ENCODE measurements at regions not wholly inside any gene's neighbourhood (a gene's known extent, or its start where the extent isn't known, plus 50 kb on each side); places are given as distances from the start of the nearest gene placed in this dataset.

DNA sequence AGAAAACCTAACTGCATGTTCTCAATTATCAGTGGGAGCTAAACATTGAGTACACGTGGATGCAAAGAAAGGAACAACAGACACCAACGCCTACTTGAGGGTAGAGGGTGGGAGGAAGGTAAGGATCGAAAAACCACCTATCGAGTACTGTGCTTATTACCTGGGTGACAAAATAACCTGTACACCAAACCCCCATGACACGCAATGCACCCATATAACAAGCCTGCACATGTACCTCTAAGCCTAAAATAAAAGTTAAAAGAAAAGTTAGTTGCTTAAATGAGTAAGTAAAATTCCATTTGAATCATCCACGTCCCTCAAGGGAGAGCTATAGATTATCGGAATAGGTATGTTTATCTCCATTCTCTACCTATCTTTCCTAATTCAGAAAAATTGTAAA lies 210.2 kb upstream of the ADCY2 start:
- DNase-seq: no peak
- no peaks in the 10 kb centered on the region for H3K27me3 ChIP-seq
- WGBS, 2 donors: 81 to 85% methylated on average over 7 of the region's 7 CpGs
- TF ChIP-seq, protein P1, sequence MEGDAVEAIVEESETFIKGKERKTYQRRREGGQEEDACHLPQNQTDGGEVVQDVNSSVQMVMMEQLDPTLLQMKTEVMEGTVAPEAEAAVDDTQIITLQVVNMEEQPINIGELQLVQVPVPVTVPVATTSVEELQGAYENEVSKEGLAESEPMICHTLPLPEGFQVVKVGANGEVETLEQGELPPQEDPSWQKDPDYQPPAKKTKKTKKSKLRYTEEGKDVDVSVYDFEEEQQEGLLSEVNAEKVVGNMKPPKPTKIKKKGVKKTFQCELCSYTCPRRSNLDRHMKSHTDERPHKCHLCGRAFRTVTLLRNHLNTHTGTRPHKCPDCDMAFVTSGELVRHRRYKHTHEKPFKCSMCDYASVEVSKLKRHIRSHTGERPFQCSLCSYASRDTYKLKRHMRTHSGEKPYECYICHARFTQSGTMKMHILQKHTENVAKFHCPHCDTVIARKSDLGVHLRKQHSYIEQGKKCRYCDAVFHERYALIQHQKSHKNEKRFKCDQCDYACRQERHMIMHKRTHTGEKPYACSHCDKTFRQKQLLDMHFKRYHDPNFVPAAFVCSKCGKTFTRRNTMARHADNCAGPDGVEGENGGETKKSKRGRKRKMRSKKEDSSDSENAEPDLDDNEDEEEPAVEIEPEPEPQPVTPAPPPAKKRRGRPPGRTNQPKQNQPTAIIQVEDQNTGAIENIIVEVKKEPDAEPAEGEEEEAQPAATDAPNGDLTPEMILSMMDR (IDR thresholded peaks at IDR 0.05): no peak
- no peak overlapping the region for H3K27ac ChIP-seq
- no peak overlapping the region for H3K4me3 ChIP-seq (replicated peaks in 1 of 3)
- no peaks in the 10 kb centered on the region for H3K4me1 ChIP-seq
- H3K36me3 ChIP-seq: no peaks in the 10 kb centered on the region
- no peaks in the 10 kb centered on the region for H3K9me3 ChIP-seq
- intact Hi-C loops (cut with DNase I): no loop called here

- WGBS, 2 donors: 80 to 84% methylated on average over 3 of the region's 3 CpGs
- no peak for DNase-seq
- intact Hi-C loops (cut with DNase I): no loop called here
- Histone ChIP-seq H3K9me3 (no peaks in the 10 kb centered on the region), H3K4me3 (replicated peaks in 1 of 3) (no peak overlapping the region), H3K27ac (no peak overlapping the region), H3K27me3 (no peaks in the 10 kb centered on the region), H3K36me3 (no peaks in the 10 kb centered on the region), H3K4me1 (no peaks in the 10 kb centered on the region)
- TF ChIP-seq, protein P1 (IDR thresholded peaks at IDR 0.05): no peak
- TF ChIP-seq POLR2A (IDR thresholded peaks at IDR 0.05): no peak
Measured at GRCh38 chr5:7186818-7187217, 209.1 kb upstream of the ADCY2 start.

DNA sequence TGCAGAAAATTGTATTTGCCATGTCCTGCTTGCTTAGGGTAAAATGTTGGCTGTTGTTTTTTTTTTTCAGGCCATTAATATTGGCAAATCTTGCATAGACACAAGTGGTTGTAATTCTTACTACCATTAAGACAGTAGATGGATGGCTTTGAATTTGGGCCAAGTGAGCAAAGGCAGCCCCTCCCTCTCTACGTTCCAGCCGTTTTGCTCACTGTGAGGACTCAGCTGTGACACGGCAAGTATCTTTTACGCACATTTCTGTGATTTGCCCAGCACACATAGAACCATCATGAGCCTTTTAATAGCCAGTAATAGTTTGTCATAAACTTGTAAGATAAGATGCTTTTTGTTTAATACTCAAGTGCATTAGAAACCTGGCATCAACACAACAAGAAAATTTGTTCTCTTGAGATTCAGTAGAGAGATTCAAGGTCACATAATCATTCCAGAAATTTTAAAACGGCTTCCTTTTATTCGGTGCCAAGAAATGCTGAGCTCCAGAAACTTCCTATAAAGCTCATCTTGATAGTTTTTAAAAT lies 205.2 kb upstream of the ADCY2 start:
- TF ChIP-seq POLR2A (IDR thresholded peaks at IDR 0.05): no peak
- 46 to 54% methylated on average over 6 of the region's 6 CpGs for WGBS, 2 donors
- intact Hi-C loops (cut with DNase I): no loop called here

DNA sequence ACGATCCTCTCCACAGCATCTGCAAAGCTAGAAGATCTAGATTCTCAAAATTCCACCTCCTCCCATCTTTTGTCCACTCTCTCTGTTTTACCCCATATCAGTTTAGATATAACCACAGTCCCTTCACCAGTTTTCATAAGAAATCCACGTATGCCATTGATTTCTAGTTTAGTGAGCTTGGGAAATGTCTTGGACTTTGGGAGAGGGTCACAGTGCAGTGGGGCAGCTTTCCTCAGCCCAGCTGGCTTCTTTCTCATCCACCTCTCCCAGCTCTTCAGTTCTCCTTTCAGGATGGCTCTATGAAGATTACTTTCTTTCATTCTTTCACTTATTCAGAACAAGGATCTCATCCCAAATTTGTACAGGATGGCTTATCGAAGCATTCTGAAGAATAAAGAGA lies 203.9 kb upstream of the ADCY2 start:
- H3K4me3 ChIP-seq (replicated peaks in 1 of 3): no peak overlapping the region
- no peak overlapping the region for H3K27ac ChIP-seq
- no peaks in the 10 kb centered on the region for H3K4me1 ChIP-seq
- H3K27me3 ChIP-seq: no peaks in the 10 kb centered on the region
- 63 to 71% methylated on average over 3 of the region's 3 CpGs for WGBS, 2 donors
- TF ChIP-seq, protein P1 (IDR thresholded peaks at IDR 0.05): no peak
- TF ChIP-seq POLR2A (IDR thresholded peaks at IDR 0.05): no peak
- H3K9me3 ChIP-seq: no peaks in the 10 kb centered on the region
- no peaks in the 10 kb centered on the region for H3K36me3 ChIP-seq
- no peak for DNase-seq
- intact Hi-C loops (cut with DNase I): no loop called here

More for the DNA sequence above, 205.2 kb upstream of the ADCY2 start:
- no peaks in the 10 kb centered on the region for H3K27me3 ChIP-seq
- no peaks in the 10 kb centered on the region for H3K9me3 ChIP-seq
- no peak overlapping the region for H3K27ac ChIP-seq
- H3K4me1 ChIP-seq: no peaks in the 10 kb centered on the region
- H3K4me3 ChIP-seq (replicated peaks in 1 of 3): no peak overlapping the region
- H3K36me3 ChIP-seq: no peaks in the 10 kb centered on the region
- no peak for DNase-seq

GRCh38 chr5:7202846-7203245 lies 193.1 kb upstream of the ADCY2 start:
- Histone ChIP-seq H3K27ac (no peak overlapping the region), H3K4me1 (no peaks in the 10 kb centered on the region), H3K27me3 (no peaks in the 10 kb centered on the region), H3K36me3 (no peaks in the 10 kb centered on the region), H3K4me3 (replicated peaks in 1 of 3) (no peak overlapping the region), H3K9me3 (no peaks in the 10 kb centered on the region)
- no peak for DNase-seq
- intact Hi-C loops (cut with DNase I): no loop called here
- WGBS, 2 donors: 89 to 91% methylated on average over 1 of the region's 1 CpG
- TF ChIP-seq, protein P1 (IDR thresholded peaks at IDR 0.05): no peak
- no peak for TF ChIP-seq POLR2A (IDR thresholded peaks at IDR 0.05)

GRCh38 chr5:7207979-7208378 lies 188.0 kb upstream of the ADCY2 start:
- WGBS, 2 donors: 90 to 100% methylated on average over 2 of the region's 2 CpGs
- TF ChIP-seq POLR2A (IDR thresholded peaks at IDR 0.05): no peak
- TF ChIP-seq, protein P1 (IDR thresholded peaks at IDR 0.05): no peak
- Histone ChIP-seq H3K27ac (no peak overlapping the region), H3K9me3 (no peaks in the 10 kb centered on the region), H3K4me3 (replicated peaks in 1 of 3) (no peak overlapping the region), H3K27me3 (no peaks in the 10 kb centered on the region), H3K36me3 (no peaks in the 10 kb centered on the region), H3K4me1 (peaks cover 0 to 19% of the 10 kb centered on the region in 2 donors)
- DNase-seq: no peak
- intact Hi-C loops (cut with DNase I): no loop called here
